ENCODE measurements at regions not wholly inside any gene's neighbourhood (a gene's known extent, or its start where the extent isn't known, plus 50 kb on each side); places are given as distances from the start of the nearest gene placed in this dataset.
"Not testable (repeated sequence)": the region's sequence is repeated elsewhere in the genome, so short reads cannot be mapped to it uniquely, and the experiment has no call there.

DNA sequence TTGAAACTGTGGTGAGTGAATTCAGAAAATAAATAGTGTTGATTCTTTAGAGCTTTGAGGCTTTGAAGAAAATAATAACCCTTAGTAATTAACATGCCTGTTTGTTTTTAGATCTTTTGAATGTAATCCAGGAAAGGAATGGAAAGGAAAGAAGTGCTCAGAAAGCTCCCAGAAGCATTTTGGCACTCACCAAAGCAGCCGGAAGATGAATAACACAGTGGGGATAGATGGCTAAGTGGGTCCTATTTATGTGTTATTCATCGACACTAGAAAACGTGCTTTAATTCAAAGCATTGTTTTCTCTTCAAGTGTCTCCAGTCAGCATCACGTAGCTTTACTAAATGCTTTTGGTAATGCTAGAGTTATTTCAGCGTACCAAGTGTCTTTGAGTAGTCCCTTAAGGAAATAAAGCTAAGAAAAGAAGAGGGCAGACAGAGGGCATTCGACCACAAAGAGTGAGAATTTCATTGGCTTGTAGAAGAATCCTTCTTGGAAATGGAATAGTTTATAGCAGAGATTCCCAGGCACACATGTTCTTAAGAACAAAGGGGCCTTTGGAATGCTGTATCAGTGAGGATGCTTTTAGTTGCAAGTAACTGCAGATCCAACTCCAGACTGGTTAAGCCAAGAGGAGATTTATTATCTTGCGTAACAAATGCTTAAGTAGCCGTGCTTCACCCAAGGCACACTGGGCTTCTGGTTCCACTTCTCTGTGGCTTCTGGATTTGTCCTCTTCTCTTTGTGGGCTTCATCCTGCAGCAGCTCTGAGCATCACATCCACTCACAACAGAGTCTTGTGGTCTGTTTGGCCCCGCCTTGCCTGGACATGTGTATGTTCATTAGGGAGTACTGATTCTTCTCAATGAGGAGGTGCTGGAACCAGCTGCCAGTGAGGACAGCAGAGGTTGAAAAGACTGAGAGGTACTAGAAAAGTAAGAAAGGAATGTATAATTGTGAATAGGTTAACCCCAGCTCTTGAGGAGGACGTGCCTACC is 63.6 kb upstream of the LTBP1 start:
- no peaks in the 10 kb centered on the region for H4K20me1 ChIP-seq (ENCODE audit: insufficient read depth, poor library complexity, severe bottlenecking)
- no peak overlapping the region for H3K4me2 ChIP-seq
- H3K4me1 ChIP-seq (ENCODE audit: insufficient read depth), result peaks cover 2% of the 10 kb centered on the region
- peak overlapping the region; percentile 43 for H3K27ac ChIP-seq
- no peaks in the 10 kb centered on the region for H3K27me3 ChIP-seq
- TF ChIP-seq EZH2phosphoT487 (IDR thresholded peaks at IDR 0.05; ENCODE audit: low read depth, severe bottlenecking, unreplicated experiment) (no peak), EZH2 (IDR thresholded peaks at IDR 0.05; ENCODE audit: borderline replicate concordance) (no peak)
- TF ChIP-seq, protein P1, sequence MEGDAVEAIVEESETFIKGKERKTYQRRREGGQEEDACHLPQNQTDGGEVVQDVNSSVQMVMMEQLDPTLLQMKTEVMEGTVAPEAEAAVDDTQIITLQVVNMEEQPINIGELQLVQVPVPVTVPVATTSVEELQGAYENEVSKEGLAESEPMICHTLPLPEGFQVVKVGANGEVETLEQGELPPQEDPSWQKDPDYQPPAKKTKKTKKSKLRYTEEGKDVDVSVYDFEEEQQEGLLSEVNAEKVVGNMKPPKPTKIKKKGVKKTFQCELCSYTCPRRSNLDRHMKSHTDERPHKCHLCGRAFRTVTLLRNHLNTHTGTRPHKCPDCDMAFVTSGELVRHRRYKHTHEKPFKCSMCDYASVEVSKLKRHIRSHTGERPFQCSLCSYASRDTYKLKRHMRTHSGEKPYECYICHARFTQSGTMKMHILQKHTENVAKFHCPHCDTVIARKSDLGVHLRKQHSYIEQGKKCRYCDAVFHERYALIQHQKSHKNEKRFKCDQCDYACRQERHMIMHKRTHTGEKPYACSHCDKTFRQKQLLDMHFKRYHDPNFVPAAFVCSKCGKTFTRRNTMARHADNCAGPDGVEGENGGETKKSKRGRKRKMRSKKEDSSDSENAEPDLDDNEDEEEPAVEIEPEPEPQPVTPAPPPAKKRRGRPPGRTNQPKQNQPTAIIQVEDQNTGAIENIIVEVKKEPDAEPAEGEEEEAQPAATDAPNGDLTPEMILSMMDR (IDR thresholded peaks at IDR 0.05; ENCODE audit: poor library complexity), result no peak
- no peaks in the 10 kb centered on the region for H3K36me3 ChIP-seq (replicated peaks; ENCODE audit: insufficient read depth, low read depth)
- H2AFZ ChIP-seq, result no peak overlapping the region
- no peaks in the 10 kb centered on the region for H3K9me2 ChIP-seq (replicated peaks; ENCODE audit: insufficient read depth)
- no peak overlapping the region for H3K4me3 ChIP-seq
- no peaks in the 10 kb centered on the region for H3K9me3 ChIP-seq (ENCODE audit: low read depth)
- H3K79me2 ChIP-seq, result no peaks in the 10 kb centered on the region
- 59% methylated on average over 10 of the region's 10 CpGs for WGBS (ENCODE audit: low lambda C conversion rate, missing lambda C conversion rate)
- DNase-seq (ENCODE audit: low spot score), result peak; percentile 19

DNA sequence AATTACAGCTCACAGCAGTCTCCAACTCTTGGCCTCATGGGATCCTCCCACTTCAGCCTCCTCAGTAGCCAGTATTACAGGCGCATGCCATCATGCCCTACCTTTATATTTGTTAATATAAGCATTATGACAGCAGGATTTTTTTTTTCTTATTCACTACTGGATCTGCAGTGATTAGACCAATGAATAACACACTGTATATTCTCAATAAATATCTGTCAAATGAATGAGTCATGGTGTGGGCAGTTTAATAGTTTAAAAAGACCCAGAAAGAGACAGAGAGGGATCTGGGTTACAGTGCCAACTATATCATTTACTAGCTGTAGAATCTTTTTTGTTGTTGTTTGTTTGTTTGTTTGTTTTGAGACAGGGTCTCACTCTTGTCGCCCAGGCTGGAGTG is 62.4 kb upstream of the LTBP1 start:
- no peak for TF ChIP-seq EZH2phosphoT487 (IDR thresholded peaks at IDR 0.05; ENCODE audit: low read depth, severe bottlenecking, unreplicated experiment)
- no peak for TF ChIP-seq EZH2 (IDR thresholded peaks at IDR 0.05; ENCODE audit: borderline replicate concordance)
- TF ChIP-seq, protein P1 (IDR thresholded peaks at IDR 0.05; ENCODE audit: poor library complexity), result no peak
- no peak overlapping the region for H3K27ac ChIP-seq
- no peaks in the 10 kb centered on the region for H3K27me3 ChIP-seq
- no peaks in the 10 kb centered on the region for H3K9me3 ChIP-seq (ENCODE audit: low read depth)
- H2AFZ ChIP-seq, result no peak overlapping the region
- H3K4me3 ChIP-seq, result no peak overlapping the region
- H3K4me2 ChIP-seq, result no peak overlapping the region
- H3K36me3 ChIP-seq (replicated peaks; ENCODE audit: insufficient read depth, low read depth), result no peaks in the 10 kb centered on the region
- H3K79me2 ChIP-seq, result no peaks in the 10 kb centered on the region
- no peaks in the 10 kb centered on the region for H4K20me1 ChIP-seq (ENCODE audit: insufficient read depth, poor library complexity, severe bottlenecking)
- H3K4me1 ChIP-seq (ENCODE audit: insufficient read depth), result no peaks in the 10 kb centered on the region
- DNase-seq (ENCODE audit: low spot score), result no peak
- WGBS (ENCODE audit: low lambda C conversion rate, missing lambda C conversion rate), result 98% methylated on average over 2 of the region's 2 CpGs
- no peaks in the 10 kb centered on the region for H3K9me2 ChIP-seq (replicated peaks; ENCODE audit: insufficient read depth)

DNA sequence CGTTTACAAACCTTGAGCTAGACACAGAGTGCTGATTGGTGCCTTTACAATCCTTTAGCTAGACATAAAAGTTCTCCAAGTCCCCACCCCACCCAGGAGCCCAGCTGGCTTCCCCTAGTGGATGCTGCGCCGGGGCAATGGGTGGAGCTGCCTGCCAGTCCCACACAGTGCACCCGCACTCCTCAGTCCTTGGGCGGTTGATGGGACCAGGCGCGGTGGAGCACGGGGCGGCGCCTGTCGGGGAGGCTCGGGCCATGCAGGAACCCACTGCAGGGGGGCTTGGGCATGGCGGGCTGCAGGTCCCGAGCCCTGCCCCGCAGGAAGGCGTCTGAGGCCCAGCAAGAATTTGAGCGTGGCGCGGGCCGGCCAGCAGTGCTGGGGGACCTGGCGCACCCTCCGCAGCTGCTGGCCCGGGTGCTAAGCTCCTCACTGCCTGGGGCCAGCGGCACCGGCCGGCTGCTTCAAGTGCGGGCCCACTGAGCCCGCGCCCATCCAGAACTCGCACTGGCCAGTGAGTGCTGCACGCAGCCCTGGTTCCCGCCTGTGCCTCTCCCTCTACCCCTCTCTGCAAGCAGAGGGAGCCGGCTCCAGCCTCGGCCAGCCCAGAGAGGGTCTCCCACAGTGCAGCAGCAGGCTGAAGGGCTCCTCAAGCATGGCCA is 60.2 kb upstream of the LTBP1 start:
- H3K4me1 ChIP-seq (ENCODE audit: insufficient read depth); H3K4me3 ChIP-seq; H3K9me2 ChIP-seq (replicated peaks; ENCODE audit: insufficient read depth); H3K27ac ChIP-seq; DNase-seq (ENCODE audit: low spot score); H4K20me1 ChIP-seq (ENCODE audit: insufficient read depth, poor library complexity, severe bottlenecking); H3K4me2 ChIP-seq; H3K9me3 ChIP-seq (ENCODE audit: low read depth); H3K79me2 ChIP-seq; H2AFZ ChIP-seq; H3K27me3 ChIP-seq; H3K36me3 ChIP-seq (replicated peaks; ENCODE audit: insufficient read depth, low read depth): not testable (repeated sequence)
- WGBS (ENCODE audit: low lambda C conversion rate, missing lambda C conversion rate), result 98% methylated on average over 34 of the region's 34 CpGs

DNA sequence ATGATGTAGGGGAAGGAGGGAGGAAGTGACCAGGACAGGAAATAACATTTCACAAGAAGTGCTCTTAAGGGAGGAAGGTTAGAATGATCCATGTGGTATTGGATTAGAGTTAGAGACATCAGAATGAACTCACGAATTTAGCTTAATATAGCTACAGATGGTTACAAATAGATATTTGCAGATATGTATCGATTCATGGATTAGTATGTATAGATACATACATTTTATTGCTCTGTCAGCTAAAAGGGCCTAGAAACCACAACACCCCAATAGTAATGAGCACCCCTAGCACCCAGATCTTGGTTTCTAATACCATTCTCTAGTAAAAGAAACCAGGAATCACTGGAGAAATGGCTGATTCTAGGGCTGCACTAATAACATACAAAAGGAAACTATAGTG is 59.6 kb upstream of the LTBP1 start:
- Histone ChIP-seq H4K20me1 (ENCODE audit: insufficient read depth, poor library complexity, severe bottlenecking) (no peaks in the 10 kb centered on the region), H3K36me3 (replicated peaks; ENCODE audit: insufficient read depth, low read depth) (no peaks in the 10 kb centered on the region), H2AFZ (no peak overlapping the region), H3K27me3 (no peaks in the 10 kb centered on the region), H3K79me2 (no peaks in the 10 kb centered on the region), H3K4me2 (no peak overlapping the region), H3K4me3 (no peak overlapping the region), H3K9me2 (replicated peaks; ENCODE audit: insufficient read depth) (no peaks in the 10 kb centered on the region), H3K4me1 (ENCODE audit: insufficient read depth) (no peaks in the 10 kb centered on the region), H3K9me3 (ENCODE audit: low read depth) (no peaks in the 10 kb centered on the region), H3K27ac (no peak overlapping the region)
- no peak for DNase-seq (ENCODE audit: low spot score)
- WGBS (ENCODE audit: low lambda C conversion rate, missing lambda C conversion rate), result 91% methylated on average over 2 of the region's 2 CpGs
- TF ChIP-seq EZH2phosphoT487 (IDR thresholded peaks at IDR 0.05; ENCODE audit: low read depth, severe bottlenecking, unreplicated experiment) (no peak), EZH2 (IDR thresholded peaks at IDR 0.05; ENCODE audit: borderline replicate concordance) (no peak)
- TF ChIP-seq, protein P1 (IDR thresholded peaks at IDR 0.05; ENCODE audit: poor library complexity), result no peak
